ENCODE measurements at regions not wholly inside any gene's neighbourhood (a gene's known extent, or its start where the extent isn't known, plus 50 kb on each side); places are given as distances from the start of the nearest gene placed in this dataset.

DNA sequence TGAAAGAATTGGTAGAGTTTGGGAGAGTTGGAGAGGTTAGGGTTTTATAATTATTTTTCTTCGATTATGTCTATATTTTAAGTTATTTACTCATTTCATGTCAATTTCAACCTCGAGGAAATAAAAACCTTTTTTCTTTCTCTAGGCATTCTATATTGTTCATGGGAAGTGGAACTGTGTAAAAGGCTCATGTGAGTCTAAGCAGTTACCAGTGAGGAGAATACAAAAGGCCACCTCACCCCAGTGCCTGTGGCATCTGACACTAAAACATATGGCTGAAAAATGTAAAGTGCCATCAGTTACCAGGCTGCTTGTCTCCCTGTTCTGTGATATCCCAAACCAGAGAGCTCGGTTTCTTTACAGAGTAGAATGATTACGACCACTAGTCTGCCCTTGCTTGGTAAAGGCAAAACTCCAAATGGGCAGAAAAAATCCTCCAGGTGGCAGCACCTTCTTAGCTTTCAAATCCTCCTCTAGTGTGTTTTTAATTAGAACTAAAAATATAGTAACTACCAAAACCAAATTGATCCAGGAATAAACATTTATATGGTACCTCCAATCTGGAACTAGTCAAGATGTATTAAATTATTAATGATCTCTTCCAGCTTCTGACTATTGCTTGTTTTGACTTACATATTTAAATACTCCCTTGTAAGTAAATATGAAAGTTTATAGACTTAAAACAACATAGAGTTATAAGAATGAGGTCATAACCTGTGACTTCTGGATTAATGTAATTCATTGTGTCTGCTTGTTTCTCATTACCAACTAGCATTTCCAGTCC lies 122.6 kb upstream of the MCHR2 start:
- no peaks in the 10 kb centered on the region for H3K9me3 ChIP-seq
- WGBS, 2 donors: 19 to 32% methylated on average over 4 of the region's 4 CpGs
- TF ChIP-seq EP300 (IDR thresholded peaks at IDR 0.05): no peak
- TF ChIP-seq, protein P1, sequence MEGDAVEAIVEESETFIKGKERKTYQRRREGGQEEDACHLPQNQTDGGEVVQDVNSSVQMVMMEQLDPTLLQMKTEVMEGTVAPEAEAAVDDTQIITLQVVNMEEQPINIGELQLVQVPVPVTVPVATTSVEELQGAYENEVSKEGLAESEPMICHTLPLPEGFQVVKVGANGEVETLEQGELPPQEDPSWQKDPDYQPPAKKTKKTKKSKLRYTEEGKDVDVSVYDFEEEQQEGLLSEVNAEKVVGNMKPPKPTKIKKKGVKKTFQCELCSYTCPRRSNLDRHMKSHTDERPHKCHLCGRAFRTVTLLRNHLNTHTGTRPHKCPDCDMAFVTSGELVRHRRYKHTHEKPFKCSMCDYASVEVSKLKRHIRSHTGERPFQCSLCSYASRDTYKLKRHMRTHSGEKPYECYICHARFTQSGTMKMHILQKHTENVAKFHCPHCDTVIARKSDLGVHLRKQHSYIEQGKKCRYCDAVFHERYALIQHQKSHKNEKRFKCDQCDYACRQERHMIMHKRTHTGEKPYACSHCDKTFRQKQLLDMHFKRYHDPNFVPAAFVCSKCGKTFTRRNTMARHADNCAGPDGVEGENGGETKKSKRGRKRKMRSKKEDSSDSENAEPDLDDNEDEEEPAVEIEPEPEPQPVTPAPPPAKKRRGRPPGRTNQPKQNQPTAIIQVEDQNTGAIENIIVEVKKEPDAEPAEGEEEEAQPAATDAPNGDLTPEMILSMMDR (IDR thresholded peaks at IDR 0.05): peak in 1 of 4 experiments; percentile 40
- no peak overlapping the region for H3K27ac ChIP-seq
- DNase-seq: no peak
- H3K4me3 ChIP-seq: no peak overlapping the region
- intact Hi-C loops (cut with DNase I): loop anchor here (5.0 to 10.0 kb wide), 2 partner anchors 361 to 548 kb away; no protein-coding TSS in a partner anchor
- H3K4me1 ChIP-seq: no peaks in the 10 kb centered on the region
- no peaks in the 10 kb centered on the region for H3K27me3 ChIP-seq
- H3K36me3 ChIP-seq: no peaks in the 10 kb centered on the region

DNA sequence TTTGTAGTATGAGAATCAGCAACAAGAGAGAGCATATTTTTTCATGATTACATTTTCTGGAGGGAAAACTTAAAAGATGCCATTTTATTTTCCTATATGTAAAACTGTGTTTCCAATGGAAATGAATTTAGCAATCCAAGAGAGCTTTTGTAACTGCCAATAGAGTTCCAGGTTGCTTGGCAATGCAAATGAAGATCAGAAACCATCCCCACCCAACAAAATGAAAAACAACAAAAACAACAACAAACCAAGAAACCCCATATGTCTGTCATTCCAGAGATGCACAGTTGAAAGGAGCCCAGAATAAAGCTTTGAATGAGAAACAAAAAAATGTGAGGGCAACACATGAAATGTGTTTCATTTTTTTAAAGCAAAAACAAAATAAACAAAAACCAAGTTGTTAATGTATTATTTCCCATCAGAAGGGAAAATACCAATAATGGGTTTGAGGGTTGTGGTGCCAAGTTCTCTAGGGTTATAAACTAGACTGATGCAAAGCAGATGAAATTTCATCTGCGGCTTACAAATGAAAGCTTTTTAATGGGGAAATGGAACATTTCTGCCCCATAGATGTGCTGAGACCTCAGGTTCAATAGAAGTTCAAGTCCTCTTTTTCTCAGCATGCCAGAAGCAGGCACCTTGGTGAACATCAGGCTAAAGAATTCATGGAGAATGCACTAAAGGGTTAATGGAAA lies 121.5 kb upstream of the MCHR2 start:
- Histone ChIP-seq H3K4me1 (no peaks in the 10 kb centered on the region), H3K4me3 (no peak overlapping the region), H3K27me3 (no peaks in the 10 kb centered on the region), H3K27ac (no peak overlapping the region), H3K9me3 (no peaks in the 10 kb centered on the region), H3K36me3 (no peaks in the 10 kb centered on the region)
- 81 to 86% methylated on average over 1 of the region's 1 CpG for WGBS, 2 donors
- intact Hi-C loops (cut with DNase I): loop anchor here (5.0 to 10.0 kb wide), 2 partner anchors 362 to 549 kb away; no protein-coding TSS in a partner anchor
- no peak for DNase-seq
- TF ChIP-seq POLR2AphosphoS5 (IDR thresholded peaks at IDR 0.05) (no peak), EP300 (IDR thresholded peaks at IDR 0.05) (no peak), POLR2A (IDR thresholded peaks at IDR 0.05) (no peak)
- TF ChIP-seq, protein P1 (IDR thresholded peaks at IDR 0.05): no peak

DNA sequence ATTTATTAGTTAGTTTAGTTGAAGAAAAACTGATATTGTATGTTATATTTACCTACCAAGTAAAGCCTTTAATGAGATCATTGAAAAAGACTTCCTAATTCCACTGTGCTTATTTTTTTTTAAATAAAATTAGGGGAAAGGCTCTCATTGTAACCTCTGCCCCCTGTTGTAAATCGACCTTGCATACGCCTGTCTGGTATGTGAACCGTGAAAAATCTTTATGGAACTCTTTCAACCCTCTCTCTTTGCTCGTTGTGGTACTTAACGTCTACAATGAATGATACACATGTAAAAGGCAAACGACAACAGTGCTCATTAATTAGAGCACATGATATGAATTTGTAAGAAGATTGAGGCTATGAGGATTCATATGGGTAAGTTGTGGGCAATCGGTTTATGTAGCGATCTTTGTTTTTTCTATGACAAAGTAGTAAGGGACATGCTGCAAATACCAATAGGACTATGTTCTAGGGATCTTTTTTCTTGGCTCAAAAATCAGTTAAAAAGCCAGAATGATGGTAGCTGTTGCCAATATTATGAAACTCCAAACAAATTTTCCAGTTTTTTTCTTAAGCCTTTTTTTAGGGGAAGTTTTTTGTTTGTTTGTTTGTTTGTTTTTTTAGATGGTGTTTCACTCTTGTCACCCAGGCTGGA lies 119.0 kb upstream of the MCHR2 start:
- Histone ChIP-seq H3K4me1 (no peaks in the 10 kb centered on the region), H3K4me3 (no peak overlapping the region), H3K27me3 (no peaks in the 10 kb centered on the region), H3K36me3 (no peaks in the 10 kb centered on the region), H3K27ac (no peak overlapping the region), H3K9me3 (no peaks in the 10 kb centered on the region)
- 27 to 60% methylated on average over 8 of the region's 8 CpGs for WGBS, 2 donors
- DNase-seq: no peak
- no peak for TF ChIP-seq POLR2AphosphoS5 (IDR thresholded peaks at IDR 0.05)
- TF ChIP-seq POLR2A (IDR thresholded peaks at IDR 0.05): no peak
- TF ChIP-seq, protein P1 (IDR thresholded peaks at IDR 0.05): no peak
- no peak for TF ChIP-seq EP300 (IDR thresholded peaks at IDR 0.05)
- intact Hi-C loops (cut with DNase I): loop anchor here (10.0 kb wide), 1 partner anchor 552 kb away; no protein-coding TSS in a partner anchor

DNA sequence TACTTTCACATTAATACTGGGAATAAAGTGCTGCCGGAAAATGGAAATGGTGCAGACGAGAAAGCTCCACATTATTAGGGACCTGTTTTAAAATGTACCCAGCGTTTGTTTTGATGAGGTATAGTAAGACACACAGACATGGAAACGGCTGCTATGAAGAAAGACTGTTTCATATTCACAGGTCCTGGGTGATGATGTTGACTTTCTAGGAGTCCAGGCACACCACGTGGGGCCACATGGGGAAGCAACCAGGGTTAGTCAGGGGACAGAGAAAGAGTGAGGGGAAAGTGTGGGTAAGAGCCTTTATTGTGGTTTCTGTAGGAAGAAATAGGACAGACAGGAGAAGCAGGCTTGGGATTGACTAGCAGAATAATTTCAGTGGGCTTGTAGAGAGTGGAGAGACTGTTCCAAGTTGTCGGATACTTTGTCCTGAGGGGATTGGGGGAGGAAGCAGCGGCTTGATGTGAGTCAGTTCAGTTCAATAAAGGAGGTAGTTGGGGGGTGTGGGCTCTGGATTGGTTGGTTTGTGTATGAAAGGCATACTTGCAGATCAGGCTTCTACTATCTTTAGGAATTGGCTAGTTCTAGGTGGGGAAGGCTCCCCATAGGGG lies 112.0 kb upstream of the MCHR2 start:
- Histone ChIP-seq H3K27ac (no peak overlapping the region), H3K27me3 (no peaks in the 10 kb centered on the region), H3K36me3 (no peaks in the 10 kb centered on the region), H3K9me3 (no peaks in the 10 kb centered on the region), H3K4me1 (no peaks in the 10 kb centered on the region), H3K4me3 (no peak overlapping the region)
- TF ChIP-seq POLR2A (IDR thresholded peaks at IDR 0.05): no peak
- WGBS, 2 donors: 61 to 63% methylated on average over 7 of the region's 7 CpGs
- intact Hi-C loops (cut with DNase I): no loop called here
- DNase-seq: no peak

DNA sequence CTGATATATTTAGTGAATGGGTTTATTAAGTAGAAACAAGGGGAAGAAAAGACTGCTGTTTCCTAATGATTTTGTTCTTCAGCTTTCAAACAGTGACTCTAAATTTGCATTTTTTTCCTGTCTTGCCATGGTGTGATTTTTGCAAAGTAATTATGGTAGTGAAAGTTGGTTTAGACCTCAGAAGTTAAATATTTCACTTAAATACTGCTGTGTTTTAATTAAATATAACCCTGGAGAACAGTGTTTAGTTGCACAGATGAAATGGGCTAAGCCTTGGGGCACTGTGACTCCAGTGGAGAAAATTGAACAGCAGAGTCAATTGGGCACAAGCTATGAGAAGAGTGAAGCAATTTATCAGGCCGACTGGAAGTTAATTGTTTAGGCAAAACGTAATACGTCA lies 111.1 kb upstream of the MCHR2 start:
- WGBS, 2 donors: 73 to 79% methylated on average over 3 of the region's 3 CpGs
- Histone ChIP-seq H3K4me3 (no peak overlapping the region), H3K27ac (no peak overlapping the region), H3K4me1 (no peaks in the 10 kb centered on the region), H3K9me3 (no peaks in the 10 kb centered on the region), H3K27me3 (no peaks in the 10 kb centered on the region), H3K36me3 (no peaks in the 10 kb centered on the region)
- DNase-seq: no peak
- intact Hi-C loops (cut with DNase I): no loop called here
- TF ChIP-seq, protein P1 (IDR thresholded peaks at IDR 0.05): no peak
- TF ChIP-seq POLR2AphosphoS5 (IDR thresholded peaks at IDR 0.05): no peak
- TF ChIP-seq EP300 (IDR thresholded peaks at IDR 0.05): no peak
